HEK293 (cell line): ENCODE measurements at regions not wholly inside any gene's neighbourhood (a gene's known extent, or its start where the extent isn't known, plus 50 kb on each side); places are given as distances from the start of the nearest gene placed in this dataset.

Source experiments
- ATF2 ChIP-seq: fragments of 450-650 bp; formaldehyde crosslinking; IDR thresholded peaks from 2 replicates; pipeline ENCODE4 v1.5.1; 2016; ENCODE audit warnings: missing biosample characterization, missing genetic modification characterization, low read depth
- ZSCAN30 ChIP-seq: fragments of 450-650 bp; IDR thresholded peaks from 2 replicates; pipeline ENCODE4 v1.5.1; 2018; ENCODE audit warnings: missing biosample characterization, mild to moderate bottlenecking, missing genetic modification characterization, moderate library complexity
- TF ChIP-seq, protein P1 (sequence below): fragments of 450-650 bp; formaldehyde crosslinking; IDR thresholded peaks from 2 replicates; pipeline ENCODE4 v1.5.1; 2016; ENCODE audit warnings: missing biosample characterization, missing genetic modification characterization

GRCh38 chr5:53331463-53331862 lies 149.0 kb upstream of the FST start:
- no peak for TF ChIP-seq ATF2
- TF ChIP-seq, protein P1, sequence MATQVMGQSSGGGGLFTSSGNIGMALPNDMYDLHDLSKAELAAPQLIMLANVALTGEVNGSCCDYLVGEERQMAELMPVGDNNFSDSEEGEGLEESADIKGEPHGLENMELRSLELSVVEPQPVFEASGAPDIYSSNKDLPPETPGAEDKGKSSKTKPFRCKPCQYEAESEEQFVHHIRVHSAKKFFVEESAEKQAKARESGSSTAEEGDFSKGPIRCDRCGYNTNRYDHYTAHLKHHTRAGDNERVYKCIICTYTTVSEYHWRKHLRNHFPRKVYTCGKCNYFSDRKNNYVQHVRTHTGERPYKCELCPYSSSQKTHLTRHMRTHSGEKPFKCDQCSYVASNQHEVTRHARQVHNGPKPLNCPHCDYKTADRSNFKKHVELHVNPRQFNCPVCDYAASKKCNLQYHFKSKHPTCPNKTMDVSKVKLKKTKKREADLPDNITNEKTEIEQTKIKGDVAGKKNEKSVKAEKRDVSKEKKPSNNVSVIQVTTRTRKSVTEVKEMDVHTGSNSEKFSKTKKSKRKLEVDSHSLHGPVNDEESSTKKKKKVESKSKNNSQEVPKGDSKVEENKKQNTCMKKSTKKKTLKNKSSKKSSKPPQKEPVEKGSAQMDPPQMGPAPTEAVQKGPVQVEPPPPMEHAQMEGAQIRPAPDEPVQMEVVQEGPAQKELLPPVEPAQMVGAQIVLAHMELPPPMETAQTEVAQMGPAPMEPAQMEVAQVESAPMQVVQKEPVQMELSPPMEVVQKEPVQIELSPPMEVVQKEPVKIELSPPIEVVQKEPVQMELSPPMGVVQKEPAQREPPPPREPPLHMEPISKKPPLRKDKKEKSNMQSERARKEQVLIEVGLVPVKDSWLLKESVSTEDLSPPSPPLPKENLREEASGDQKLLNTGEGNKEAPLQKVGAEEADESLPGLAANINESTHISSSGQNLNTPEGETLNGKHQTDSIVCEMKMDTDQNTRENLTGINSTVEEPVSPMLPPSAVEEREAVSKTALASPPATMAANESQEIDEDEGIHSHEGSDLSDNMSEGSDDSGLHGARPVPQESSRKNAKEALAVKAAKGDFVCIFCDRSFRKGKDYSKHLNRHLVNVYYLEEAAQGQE: no peak
- TF ChIP-seq ZSCAN30 (tag by site-specific recombination): no peak
